ENCODE measurements at regions not wholly inside any gene's neighbourhood (a gene's known extent, or its start where the extent isn't known, plus 50 kb on each side); places are given as distances from the start of the nearest gene placed in this dataset.
A peak's percentile ranks its signal among the peaks of the same experiment; 100 is the strongest.
"Not testable (repeated sequence)": the region's sequence is repeated elsewhere in the genome, so short reads cannot be mapped to it uniquely, and the experiment has no call there.

- no peak for DNase-seq (ENCODE audit: low read depth)
- no peak for TF ChIP-seq CTCF (IDR thresholded peaks at IDR 0.05; ENCODE audit: low read length, missing control alignments)
- H3K4me3 ChIP-seq (replicated peaks; ENCODE audit: low read depth, low read length) = no peak overlapping the region
These were observed 600.5 kb downstream of the KCNT2 start for GRCh38 chr1:196007763-196008162.

GRCh38 chr1:196005426-196005825, 602.8 kb downstream of the KCNT2 start:
- no peak overlapping the region for H3K4me3 ChIP-seq (replicated peaks; ENCODE audit: low read depth, low read length)
- no peak for DNase-seq (ENCODE audit: low read depth)
- no peak for TF ChIP-seq CTCF (IDR thresholded peaks at IDR 0.05; ENCODE audit: low read length, missing control alignments)

- not testable (repeated sequence) for H3K4me3 ChIP-seq (replicated peaks; ENCODE audit: low read depth, low read length); DNase-seq (ENCODE audit: low read depth)
These were observed 603.9 kb downstream of the KCNT2 start for GRCh38 chr1:196004388-196004787.

GRCh38 chr1:196002906-196003305, 605.3 kb downstream of the KCNT2 start:
- peak; percentile 28 for DNase-seq (ENCODE audit: low read depth)
- no peak overlapping the region for H3K4me3 ChIP-seq (replicated peaks; ENCODE audit: low read depth, low read length)
- no peak for TF ChIP-seq CTCF (IDR thresholded peaks at IDR 0.05; ENCODE audit: low read length, missing control alignments)

GRCh38 chr1:196002296-196002695, 605.9 kb downstream of the KCNT2 start:
- DNase-seq (ENCODE audit: low read depth); H3K4me3 ChIP-seq (replicated peaks; ENCODE audit: low read depth, low read length): not testable (repeated sequence)

GRCh38 chr1:196001188-196001587, 607.1 kb downstream of the KCNT2 start:
- H3K4me3 ChIP-seq (replicated peaks; ENCODE audit: low read depth, low read length) = no peak overlapping the region
- no peak for TF ChIP-seq CTCF (IDR thresholded peaks at IDR 0.05; ENCODE audit: low read length, missing control alignments)
- no peak for DNase-seq (ENCODE audit: low read depth)

GRCh38 chr1:195999022-195999421, 609.2 kb downstream of the KCNT2 start:
- H3K4me3 ChIP-seq (replicated peaks; ENCODE audit: low read depth, low read length) = no peak overlapping the region
- no peak for DNase-seq (ENCODE audit: low read depth)
- TF ChIP-seq CTCF (IDR thresholded peaks at IDR 0.05; ENCODE audit: low read length, missing control alignments) = no peak

- no peak overlapping the region for H3K4me3 ChIP-seq (replicated peaks; ENCODE audit: low read depth, low read length)
- no peak for TF ChIP-seq CTCF (IDR thresholded peaks at IDR 0.05; ENCODE audit: low read length, missing control alignments)
- peak; percentile 61 for DNase-seq (ENCODE audit: low read depth)
These were observed 626.6 kb downstream of the KCNT2 start for GRCh38 chr1:195981448-195982139.
